Left renal pelvis (tissue), 4 donors: ENCODE measurements at regions not wholly inside any gene's neighbourhood (a gene's known extent, or its start where the extent isn't known, plus 50 kb on each side); places are given as distances from the start of the nearest gene placed in this dataset.

Experiments
- DNase-seq, 4 donors: peaks; one replicate each; pipeline ENCODE4 v3.0.0-alpha.2; 2013; ENCODE audit warnings: low read depth in 4 of 4, low spot score in 3 of 4

GRCh38 chr5:61650661-61651060, 318.6 kb downstream of the ZSWIM6 start:
- DNase-seq, result no peak

- no peak for DNase-seq
These were observed 319.1 kb downstream of the ZSWIM6 start for GRCh38 chr5:61651195-61651594.

GRCh38 chr5:61652916-61653315, 320.9 kb downstream of the ZSWIM6 start:
- DNase-seq, result no peak

- DNase-seq, result no peak
These were observed 321.9 kb downstream of the ZSWIM6 start for GRCh38 chr5:61653807-61654580.

- DNase-seq, result no peak
These were observed 322.8 kb downstream of the ZSWIM6 start for GRCh38 chr5:61654876-61655275.

GRCh38 chr5:61657010-61657409, 325.0 kb downstream of the ZSWIM6 start:
- no peak for DNase-seq

DNA sequence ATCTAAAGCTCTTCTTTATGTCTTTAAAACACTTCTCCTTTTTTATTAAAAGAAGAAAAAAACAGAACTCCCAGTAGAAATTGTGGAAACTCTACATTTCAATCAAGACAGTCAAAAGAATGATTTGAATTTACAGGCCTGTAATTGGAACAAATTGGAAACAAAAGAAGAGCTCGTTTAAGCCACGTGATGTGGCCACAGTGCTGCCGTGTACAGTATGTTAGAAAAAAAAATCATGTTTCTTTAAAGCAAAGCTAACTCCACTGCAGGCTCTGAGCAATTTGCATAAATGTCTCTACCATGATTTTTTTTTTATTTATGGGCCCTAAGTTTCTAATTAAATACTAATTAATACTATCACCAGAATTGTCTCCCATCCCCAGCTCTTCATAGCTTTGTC, 325.6 kb downstream of the ZSWIM6 start:
- no peak for DNase-seq

- DNase-seq, result peak in 3 of 4 donors; percentile 65 to 72 (median 71)
These were observed 326.5 kb downstream of the ZSWIM6 start for GRCh38 chr5:61658592-61659008.

DNA sequence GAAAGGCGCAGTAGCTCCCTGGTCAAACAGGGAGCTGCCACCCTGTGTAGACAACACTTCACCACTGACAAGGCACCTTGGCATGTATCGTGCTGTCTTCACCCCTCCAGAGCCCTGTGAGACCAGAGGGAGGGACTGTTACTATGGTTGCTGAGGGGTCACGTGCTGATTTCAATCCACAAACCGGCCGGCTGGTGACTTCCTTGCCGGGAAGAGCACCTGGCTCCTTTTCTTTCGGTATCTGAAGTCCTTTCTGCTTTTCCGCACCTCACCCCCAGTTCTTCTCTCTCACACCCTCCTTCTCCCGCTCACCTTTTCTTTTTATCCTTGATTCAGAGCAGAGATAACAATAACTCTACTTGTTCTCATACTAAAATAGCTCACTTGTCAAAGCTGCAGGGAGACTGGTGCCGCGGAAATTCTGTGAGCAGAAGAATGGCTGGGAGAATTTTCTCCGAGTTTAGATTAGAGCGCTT, 327.2 kb downstream of the ZSWIM6 start:
- DNase-seq, result peak in 1 of 4 donors; percentile 47

DNA sequence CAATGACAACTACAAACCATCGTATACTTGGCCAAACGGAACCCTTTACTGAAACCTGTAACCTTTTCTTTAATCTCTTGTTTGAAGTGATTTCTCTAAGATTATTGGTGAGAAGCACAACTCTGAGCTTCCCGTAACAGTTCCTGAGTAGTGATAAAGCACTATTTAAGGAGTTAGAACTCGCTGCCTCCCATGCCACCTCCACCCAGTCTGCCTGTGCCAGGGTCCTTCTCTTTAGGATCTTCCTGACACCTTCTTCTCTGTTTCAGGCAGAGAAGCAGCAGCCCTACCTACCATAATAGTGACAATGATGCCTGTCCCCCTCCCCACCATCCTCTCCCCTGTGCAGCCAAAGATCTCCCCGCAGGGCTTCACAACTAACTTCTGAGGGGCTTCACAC, 330.6 kb downstream of the ZSWIM6 start:
- no peak for DNase-seq

GRCh38 chr5:61666064-61666621, 334.1 kb downstream of the ZSWIM6 start:
- DNase-seq, result no peak

DNA sequence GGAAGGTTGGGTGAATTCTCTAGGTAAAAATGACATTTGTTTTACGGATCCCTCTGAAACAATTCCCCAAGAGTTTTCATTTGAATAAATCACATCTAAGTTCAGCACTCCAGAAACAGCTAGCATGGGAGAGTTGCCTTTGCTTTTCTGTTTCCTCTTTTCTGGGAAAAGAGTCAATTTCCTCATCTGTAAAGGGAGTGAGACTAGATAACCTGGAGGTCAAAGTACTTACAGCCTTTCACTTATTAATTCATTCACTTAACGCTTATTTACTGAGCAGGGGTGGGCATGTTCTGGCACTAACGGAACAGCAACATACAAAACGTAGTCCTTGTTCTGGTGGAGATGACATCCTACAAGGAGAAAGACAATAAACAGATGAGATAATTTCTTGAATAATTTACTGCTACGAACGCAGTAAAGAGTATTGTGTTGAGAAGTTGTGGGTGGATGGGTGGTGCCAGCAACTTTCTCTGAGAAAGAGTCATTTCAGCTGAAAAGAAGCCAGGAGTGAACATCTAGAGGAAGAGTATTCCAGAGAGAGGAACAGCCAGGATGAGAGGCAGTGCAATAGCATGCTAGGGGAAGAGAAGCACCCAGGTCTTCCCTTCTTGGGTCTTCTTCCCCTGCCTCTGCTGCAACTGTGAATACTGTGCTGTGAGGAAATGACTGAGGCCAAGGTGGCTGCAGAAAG, 335.6 kb downstream of the ZSWIM6 start:
- DNase-seq, result no peak

DNA sequence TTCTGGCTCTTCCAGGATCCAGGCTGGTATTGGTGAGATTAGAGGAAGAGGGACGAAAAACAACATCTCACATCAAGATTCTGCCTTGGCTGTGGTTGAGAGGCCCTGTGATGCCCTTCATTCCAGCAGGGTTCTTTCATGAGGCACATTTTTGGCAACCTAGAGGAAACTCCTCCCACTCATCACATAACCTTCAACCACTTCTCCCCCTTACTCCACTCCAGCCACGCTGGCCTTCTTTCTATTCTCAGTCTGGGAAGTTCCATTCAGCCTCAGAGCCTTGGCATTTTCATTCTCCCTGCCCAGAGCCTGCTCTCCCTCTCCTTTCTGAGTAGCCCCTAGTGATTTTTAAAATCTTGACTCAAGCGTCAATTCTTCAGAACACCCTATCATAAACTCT, 337.5 kb downstream of the ZSWIM6 start:
- no peak for DNase-seq

GRCh38 chr5:61670941-61671340, 338.9 kb downstream of the ZSWIM6 start:
- no peak for DNase-seq

GRCh38 chr5:61673007-61673735, 341.1 kb downstream of the ZSWIM6 start:
- peak in 2 of 4 donors; percentile 47 to 51 for DNase-seq

GRCh38 chr5:61674378-61674777, 342.3 kb downstream of the ZSWIM6 start:
- no peak for DNase-seq

DNA sequence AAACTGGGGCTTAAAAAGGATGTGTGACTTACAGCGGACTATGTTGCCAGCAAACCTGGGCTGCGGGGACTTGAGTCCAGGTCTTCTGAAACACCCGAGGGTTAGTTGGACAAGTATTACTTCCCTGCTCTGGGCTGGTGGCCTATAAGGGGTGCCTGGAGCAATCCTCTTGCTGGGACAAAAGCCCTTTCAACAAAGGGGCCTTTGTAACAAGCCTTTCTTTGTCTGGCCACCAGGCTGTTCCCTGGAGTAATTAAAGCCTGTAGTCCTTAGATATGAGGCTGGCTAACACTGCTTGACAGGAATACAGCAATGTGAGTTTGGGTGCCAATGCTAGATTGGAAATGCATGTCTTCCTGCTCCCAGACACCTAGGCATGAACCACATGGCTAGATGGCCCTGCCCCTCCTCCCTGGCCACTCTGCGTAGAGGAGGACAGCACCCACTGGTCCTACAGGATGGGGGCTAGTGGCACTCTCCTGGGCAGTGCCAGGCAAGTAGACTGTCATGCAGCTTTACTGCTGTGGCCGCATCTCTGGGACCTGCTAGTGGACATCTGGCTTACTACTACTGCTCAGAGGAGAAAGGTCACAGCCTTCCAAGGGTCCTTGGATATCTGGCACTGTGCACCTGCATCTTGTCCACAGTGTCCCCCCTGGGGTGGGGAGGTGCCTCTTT, 343.1 kb downstream of the ZSWIM6 start:
- DNase-seq, result no peak

GRCh38 chr5:61677220-61677619, 345.2 kb downstream of the ZSWIM6 start:
- DNase-seq, result no peak

- DNase-seq, result no peak
These were observed 346.9 kb downstream of the ZSWIM6 start for GRCh38 chr5:61678966-61679365.

DNA sequence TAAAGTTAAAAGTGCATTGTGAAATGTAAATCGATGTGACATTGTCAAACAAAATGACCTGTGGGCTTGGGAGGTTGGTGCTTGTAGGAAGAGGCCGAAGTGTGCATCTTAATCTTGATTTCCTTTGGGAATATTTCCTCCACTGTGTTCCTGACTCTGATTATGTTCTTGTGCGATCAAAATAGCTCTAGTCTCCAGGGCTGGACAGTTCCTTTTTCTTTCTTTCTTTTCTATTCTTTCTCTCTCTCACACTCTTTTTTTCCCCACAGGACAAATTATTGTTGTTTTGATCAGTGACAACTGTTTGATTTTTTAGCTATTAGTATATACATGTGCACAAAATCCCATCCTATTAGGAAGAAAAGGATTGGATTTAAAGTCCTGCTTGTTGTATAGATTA, 347.5 kb downstream of the ZSWIM6 start:
- DNase-seq, result no peak
